HepG2 (cell line): ENCODE measurements at regions not wholly inside any gene's neighbourhood (a gene's known extent, or its start where the extent isn't known, plus 50 kb on each side); places are given as distances from the start of the nearest gene placed in this dataset.

ENCODE experiments used
- ATAC-seq: fragments of 200-7000 bp; cut with Tn5 transposase; 3 replicates; pipeline ENCODE4 v1.9.1; 2020; ENCODE audit warnings: mild to moderate bottlenecking, moderate library complexity
- BruUV-seq: library from RNA; stranded (reverse); fragments of 400-500 nt; replicated peaks from 2 replicates; lab custom pipeline; 2021; lab: Mats Ljungman, UMichigan
- CTCF ChIA-PET: fragments of 300-600 bp; formaldehyde crosslinking; extraction: SDS; loops from one replicate; lab custom pipeline; 2021; ENCODE audit warnings: low total read pairs, inconsistent platforms, low intra/inter-chr PET ratio; lab: Yijun Ruan, JAX
- POLR2A ChIA-PET: fragments of 350-600 bp; sonication (Branson Sonifier 250); formaldehyde crosslinking; loops from one replicate; lab custom pipeline; 2020; ENCODE audit warnings: antibody characterized with exemption, inconsistent platforms; lab: Yijun Ruan, JAX
- DNase-seq: peaks from one replicate; pipeline ENCODE4 v3.0.0-alpha.2; 2015; ENCODE audit warnings: low spot score
- FAIRE-seq: peaks from 3 replicates; lab custom pipeline; 2011; peaks lifted over from hg19 to GRCh38; lab: Jason Lieb, UNC
- H2AFZ ChIP-seq: one replicate; pipeline ENCODE4 v1.6.1; 2011; ENCODE audit warnings: low read length, inconsistent platforms
- H3K27ac ChIP-seq: fragments of 300-600 bp; 3 replicates; pipeline ENCODE4 v1.8.0; 2011; ENCODE audit warnings: mixed run types, mild to moderate bottlenecking, mixed read lengths, low read length, inconsistent platforms; ENCODE audit not compliant: insufficient read depth; ENCODE audit errors: extremely low read length
- H3K27me3 ChIP-seq, 2 experiments: fragments of 200-600 bp in 1 of 2; 2 replicates in 1 of 2; 3 replicates in 1 of 2; pipeline versions ENCODE4 v1.6.0 to v1.8.0; 2011; ENCODE audit warnings: low read length in 2 of 2, mild to moderate bottlenecking in 2 of 2, moderate library complexity in 2 of 2, inconsistent platforms in 1 of 2; ENCODE audit not compliant: insufficient read depth in 2 of 2, control insufficient read depth in 1 of 2
- H3K36me3 ChIP-seq, 2 experiments: fragments of 200-600 bp in 1 of 2; replicated peaks in 1 of 2; 2 replicates in 1 of 2; 3 replicates in 1 of 2; pipeline versions ENCODE4 v1.5.1 to v1.8.0; 2011; ENCODE audit warnings: low read length in 2 of 2, inconsistent platforms in 1 of 2; ENCODE audit not compliant: insufficient read depth in 2 of 2, control insufficient read depth in 1 of 2
- H3K4me1 ChIP-seq: 2 replicates; pipeline ENCODE4 v1.5.1; 2012; ENCODE audit warnings: low read length, inconsistent platforms; ENCODE audit not compliant: insufficient read depth
- H3K4me2 ChIP-seq: 2 replicates; pipeline ENCODE4 v1.6.0; 2011; ENCODE audit warnings: low read depth, low read length, inconsistent platforms
- H3K4me3 ChIP-seq, 3 experiments: fragments of 200-600 bp in 1 of 3; sonication (generic), shearing (Covaris generic) in 1 of 3; replicated peaks in 1 of 3; 2 replicates each; pipeline ENCODE4 v1.5.1; 2011 to 2016; ENCODE audit warnings: low read length in 3 of 3, inconsistent platforms in 2 of 3, low read depth in 2 of 3, mild to moderate bottlenecking in 2 of 3, control low read depth in 1 of 3, mixed read lengths in 1 of 3; ENCODE audit not compliant: insufficient read depth in 1 of 3
- H3K79me2 ChIP-seq: one replicate; pipeline ENCODE4 v1.6.1; 2011; ENCODE audit warnings: low read length, inconsistent platforms; ENCODE audit not compliant: insufficient read depth
- H3K9ac ChIP-seq: 2 replicates; pipeline ENCODE4 v1.6.0; 2011; ENCODE audit warnings: mild to moderate bottlenecking, low read depth, low read length, inconsistent platforms; ENCODE audit not compliant: insufficient read depth
- H3K9me3 ChIP-seq: 2 replicates; pipeline ENCODE4 v1.5.1; 2012; ENCODE audit warnings: mild to moderate bottlenecking, low read length
- H4K20me1 ChIP-seq: 2 replicates; pipeline ENCODE4 v1.6.0; 2011; ENCODE audit warnings: inconsistent platforms, mild to moderate bottlenecking, low read length, moderate library complexity; ENCODE audit not compliant: insufficient read depth
- BCLAF1 ChIP-seq: fragments of 450-650 bp; IDR thresholded peaks from 2 replicates; pipeline ENCODE4 v1.6.1; 2017; ENCODE audit warnings: mild to moderate bottlenecking
- CSRNP2 ChIP-seq: sonication (generic); formaldehyde crosslinking; conservative IDR thresholded peaks from 2 replicates; pipeline ENCODE4 v1.8.0; 2022; ENCODE audit warnings: low read depth, missing genetic modification reagents
- GTF2F1 ChIP-seq: fragments of 150-350 bp; IDR thresholded peaks from 2 replicates; pipeline ENCODE4 v1.6.1; 2014; ENCODE audit warnings: low read length
- ISL2 ChIP-seq: sonication (generic); formaldehyde crosslinking; IDR thresholded peaks from 2 replicates; pipeline ENCODE4 v1.5.0; 2020; ENCODE audit warnings: missing genetic modification reagents
- MED8 ChIP-seq: sonication (generic); formaldehyde crosslinking; IDR thresholded peaks from 2 replicates; pipeline ENCODE4 v1.8.1; 2023; ENCODE audit warnings: mild to moderate bottlenecking, missing genetic modification reagents; ENCODE audit not compliant: insufficient replicate concordance
- MZF1 ChIP-seq: sonication (generic); formaldehyde crosslinking; IDR thresholded peaks from 2 replicates; pipeline ENCODE4 v1.8.1; 2023; ENCODE audit warnings: mild to moderate bottlenecking, missing genetic modification reagents, borderline replicate concordance
- RARA ChIP-seq: IDR thresholded peaks from 2 replicates; pipeline ENCODE4 v1.6.1; 2016; ENCODE audit warnings: missing genetic modification reagents, missing compliant biosample characterization
- SRSF1 ChIP-seq: fragments of 200-400 bp; formaldehyde crosslinking; optimal IDR thresholded peaks from 2 replicates; pipeline ENCODE3; 2017; ENCODE audit warnings: mild to moderate bottlenecking, low read depth, low read length, moderate library complexity
- ZBTB46 ChIP-seq: sonication (generic); formaldehyde crosslinking; IDR thresholded peaks from 2 replicates; pipeline ENCODE4 v1.4.0; 2020; ENCODE audit warnings: mild to moderate bottlenecking, missing genetic modification reagents, borderline replicate concordance
- ZNF292 ChIP-seq: sonication (generic); formaldehyde crosslinking; IDR thresholded peaks from 2 replicates; pipeline ENCODE4 v1.8.1; 2022; ENCODE audit warnings: mild to moderate bottlenecking, low read depth, missing genetic modification reagents, borderline replicate concordance
- ZNF83 ChIP-seq: sonication (generic); formaldehyde crosslinking; IDR thresholded peaks from 2 replicates; pipeline ENCODE4 v1.4.0; 2020; ENCODE audit warnings: missing genetic modification reagents, mild to moderate bottlenecking, borderline replicate concordance
- ZNF850 ChIP-seq: sonication (generic); formaldehyde crosslinking; conservative IDR thresholded peaks from 2 replicates; pipeline ENCODE4 v1.9.0; 2021; ENCODE audit warnings: mild to moderate bottlenecking, missing genetic modification reagents
- ZNF891 ChIP-seq: sonication (generic); formaldehyde crosslinking; IDR thresholded peaks from 2 replicates; pipeline ENCODE4 v1.5.0; 2020; ENCODE audit warnings: mild to moderate bottlenecking, missing genetic modification reagents
- WGBS: methylation state at CpG from one replicate; pipeline ENCODE4 v1.1.6; 2017; ENCODE audit warnings: low lambda C conversion rate; 5-methylcytosine and 5-hydroxymethylcytosine counted together
- in situ Hi-C: cut with HindIII; loops from 2 replicates; pipeline ENCODE4 v1.10.0; 2017; ENCODE audit warnings: low pct_unique_long_range_greater_than_20kb; ENCODE audit not compliant: extremely low pct_ligation_motif_present
- intact Hi-C: fragments of 100-400 bp; cut with micrococcal nuclease; formaldehyde crosslinking; loops from one replicate; pipeline ENCODE4 v1.10.0; 2022; ENCODE audit not compliant: unreplicated experiment
- TF ChIP-seq, protein P1 (sequence below): sonication (generic); formaldehyde crosslinking; IDR thresholded peaks from 2 replicates; pipeline ENCODE4 v1.8.0; 2022; ENCODE audit warnings: mild to moderate bottlenecking, missing genetic modification reagents, moderate library complexity
- TF ChIP-seq, protein P2 (sequence below): sonication (generic); formaldehyde crosslinking; IDR thresholded peaks from 2 replicates; pipeline ENCODE4 v1.9.0; 2021; ENCODE audit warnings: missing genetic modification reagents, borderline replicate concordance

GRCh38 chr20:55174635-55175034 is 699.2 kb downstream of the DOK5 start:
- Histone ChIP-seq H3K4me2 (no peak overlapping the region), H3K27me3 (no peaks in the 10 kb centered on the region), H3K79me2 (no peaks in the 10 kb centered on the region), H3K9me3 (peaks cover 84% of the 10 kb centered on the region), H3K36me3 (no peaks in the 10 kb centered on the region), H4K20me1 (no peaks in the 10 kb centered on the region), H3K4me3 (no peak overlapping the region), H2AFZ (no peak overlapping the region), H3K27ac (no peak overlapping the region), H3K9ac (no peak overlapping the region), H3K4me1 (no peaks in the 10 kb centered on the region)
- in situ Hi-C loops, result no loop called here
- WGBS, result 0% methylated on average over 1 of the region's 1 CpG
- FAIRE-seq (no peak), ATAC-seq (no peak), DNase-seq (no peak)
- BruUV-seq, result no TSS peak
- intact Hi-C loops, result no loop called here
- ChIA-PET POLR2A (no interaction called here), CTCF (no interaction called here)
- TF ChIP-seq SRSF1 (no peak), ISL2 (CRISPR knock-in tag) (no peak), ZNF850 (no peak), CSRNP2 (CRISPR knock-in tag) (no peak), BCLAF1 (no peak), GTF2F1 (no peak), ZNF891 (CRISPR knock-in tag) (no peak), ZBTB46 (CRISPR knock-in tag) (no peak), MED8 (CRISPR knock-in tag) (no peak), RARA (CRISPR knock-in tag) (no peak), MZF1 (CRISPR knock-in tag) (no peak), ZNF83 (no peak), ZNF292 (CRISPR knock-in tag) (no peak)
- TF ChIP-seq, protein P1, sequence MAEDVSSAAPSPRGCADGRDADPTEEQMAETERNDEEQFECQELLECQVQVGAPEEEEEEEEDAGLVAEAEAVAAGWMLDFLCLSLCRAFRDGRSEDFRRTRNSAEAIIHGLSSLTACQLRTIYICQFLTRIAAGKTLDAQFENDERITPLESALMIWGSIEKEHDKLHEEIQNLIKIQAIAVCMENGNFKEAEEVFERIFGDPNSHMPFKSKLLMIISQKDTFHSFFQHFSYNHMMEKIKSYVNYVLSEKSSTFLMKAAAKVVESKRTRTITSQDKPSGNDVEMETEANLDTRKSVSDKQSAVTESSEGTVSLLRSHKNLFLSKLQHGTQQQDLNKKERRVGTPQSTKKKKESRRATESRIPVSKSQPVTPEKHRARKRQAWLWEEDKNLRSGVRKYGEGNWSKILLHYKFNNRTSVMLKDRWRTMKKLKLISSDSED (CRISPR knock-in tag), result no peak
- TF ChIP-seq, protein P2, sequence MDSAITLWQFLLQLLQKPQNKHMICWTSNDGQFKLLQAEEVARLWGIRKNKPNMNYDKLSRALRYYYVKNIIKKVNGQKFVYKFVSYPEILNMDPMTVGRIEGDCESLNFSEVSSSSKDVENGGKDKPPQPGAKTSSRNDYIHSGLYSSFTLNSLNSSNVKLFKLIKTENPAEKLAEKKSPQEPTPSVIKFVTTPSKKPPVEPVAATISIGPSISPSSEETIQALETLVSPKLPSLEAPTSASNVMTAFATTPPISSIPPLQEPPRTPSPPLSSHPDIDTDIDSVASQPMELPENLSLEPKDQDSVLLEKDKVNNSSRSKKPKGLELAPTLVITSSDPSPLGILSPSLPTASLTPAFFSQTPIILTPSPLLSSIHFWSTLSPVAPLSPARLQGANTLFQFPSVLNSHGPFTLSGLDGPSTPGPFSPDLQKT, result no peak
